Spleen (tissue), 7 donors: ENCODE measurements at regions not wholly inside any gene's neighbourhood (a gene's known extent, or its start where the extent isn't known, plus 50 kb on each side); places are given as distances from the start of the nearest gene placed in this dataset.

Experiments
- CTCF ChIP-seq, 11 experiments: fragments of 200-600 bp in 7 of 11; fragments of 450-650 bp in 4 of 11; sonication (generic) in 4 of 11; IDR thresholded peaks in 8 of 11; conservative IDR thresholded peaks in 3 of 11; 1 replicate in 7 of 11; 2 replicates in 4 of 11; pipeline versions ENCODE4 v1.4.0 to v1.8.0; 2016 to 2021; ENCODE audit warnings: antibody characterized with exemption in 11 of 11, inconsistent platforms in 4 of 11, mild to moderate bottlenecking in 1 of 11
- POLR2A ChIP-seq, 3 donors: fragments of 450-650 bp; IDR thresholded peaks; one replicate each; pipeline ENCODE4 v1.5.1; 2017; ENCODE audit warnings: antibody characterized with exemption in 3 of 3, mild to moderate bottlenecking in 1 of 3
- POLR2AphosphoS5 ChIP-seq, 3 donors: sonication (generic); formaldehyde crosslinking; IDR thresholded peaks; one replicate each; pipeline ENCODE4 v1.5.1; 2017; ENCODE audit warnings: antibody characterized with exemption in 3 of 3
- donor health status: DM: no; HTN: no; CAD: no; lungs with moderate emphysema.
- donor health status: DM: no; HTN: no; CAD: no.
- donor health status: DM: no; HTN: no; CAD: no.

GRCh38 chr13:90360785-90361184 is 986.7 kb upstream of the MIR17HG start:
- TF ChIP-seq CTCF (IDR thresholded peaks at IDR 0.05 in 8 of 11, conservative IDR thresholded peaks at IDR 0.05 in 3 of 11) (no peak), POLR2AphosphoS5 (IDR thresholded peaks at IDR 0.05) (no peak), POLR2A (IDR thresholded peaks at IDR 0.05) (no peak)
